ENCODE measurements at regions not wholly inside any gene's neighbourhood (a gene's known extent, or its start where the extent isn't known, plus 50 kb on each side); places are given as distances from the start of the nearest gene placed in this dataset.
"Not testable (repeated sequence)": the region's sequence is repeated elsewhere in the genome, so short reads cannot be mapped to it uniquely, and the experiment has no call there.

DNA sequence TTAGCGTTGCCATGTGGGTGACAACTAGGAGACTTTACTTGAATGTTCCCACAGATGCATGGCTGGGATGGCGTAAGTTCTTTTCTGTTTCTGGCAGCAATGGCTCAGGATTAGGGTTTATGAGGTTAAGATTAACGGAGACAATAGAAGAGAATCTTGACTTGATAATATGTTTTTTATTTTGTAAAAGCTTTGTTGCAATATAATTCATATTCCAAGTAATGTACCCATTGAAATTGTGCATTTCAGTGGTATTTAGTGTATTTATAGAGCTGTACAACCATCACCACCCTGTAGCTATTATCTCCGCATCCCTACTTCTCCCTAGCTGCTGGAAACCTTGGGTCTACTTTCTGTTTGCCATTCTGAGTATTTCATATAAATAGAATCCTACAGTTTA, 349.2 kb downstream of the UTRN start:
- Mint-ChIP-seq H3K9me3 (peaks cover 2% of the 10 kb centered on the region), H3K27me3 (ENCODE audit: low read depth) (no peaks in the 10 kb centered on the region), H3K4me1 (ENCODE audit: low read depth) (peaks cover 14% of the 10 kb centered on the region), H3K4me3 (no peak overlapping the region), H3K36me3 (ENCODE audit: insufficient read depth) (peaks cover 9% of the 10 kb centered on the region)
- no peak for DNase-seq
- no peak for ATAC-seq

DNA sequence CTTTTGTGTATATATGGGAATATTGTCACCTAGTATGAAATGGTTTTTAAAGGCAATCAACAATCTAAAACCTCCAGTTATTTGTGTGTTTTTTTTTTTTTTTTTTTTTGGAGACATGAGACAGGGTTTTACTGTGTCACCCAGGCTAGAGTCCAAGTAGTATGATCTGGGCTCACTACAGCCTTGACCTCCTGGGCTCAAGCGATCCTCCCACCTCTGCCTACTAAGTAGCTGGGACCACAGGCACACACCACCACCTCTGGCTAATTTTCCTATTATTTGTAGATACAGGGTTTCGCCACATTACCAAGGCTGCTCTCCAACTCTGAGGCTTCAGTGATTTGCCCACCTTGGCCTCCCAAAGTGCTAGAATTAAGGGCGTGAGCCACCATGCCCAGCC, 349.9 kb downstream of the UTRN start:
- Mint-ChIP-seq H3K27me3 (ENCODE audit: low read depth) (no peaks in the 10 kb centered on the region), H3K4me3 (no peak overlapping the region), H3K9me3 (no peaks in the 10 kb centered on the region), H3K36me3 (ENCODE audit: insufficient read depth) (peaks cover 6% of the 10 kb centered on the region), H3K4me1 (ENCODE audit: low read depth) (peaks cover 16% of the 10 kb centered on the region)
- ATAC-seq (no peak), DNase-seq (no peak)

DNA sequence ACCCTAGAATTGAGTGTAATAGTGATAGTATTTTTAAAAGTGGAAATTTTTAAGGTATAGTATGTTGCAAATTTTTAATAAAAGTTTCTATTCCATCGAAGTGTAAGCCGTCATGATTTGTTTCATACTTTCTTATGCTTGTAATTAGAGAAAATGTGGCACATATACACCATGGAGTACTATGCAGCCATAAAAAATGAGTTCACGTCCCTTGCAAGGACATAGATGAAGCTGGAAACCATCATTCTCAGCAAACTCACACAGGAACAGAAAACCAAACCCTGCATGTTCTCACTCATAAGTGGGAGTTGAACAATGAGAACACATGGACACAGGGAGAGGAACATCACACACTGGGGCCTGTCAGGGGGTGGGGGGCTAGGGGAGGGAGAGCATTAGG, 350.9 kb downstream of the UTRN start:
- ATAC-seq; H3K36me3 Mint-ChIP-seq (ENCODE audit: insufficient read depth); H3K27me3 Mint-ChIP-seq (ENCODE audit: low read depth); DNase-seq; H3K4me3 Mint-ChIP-seq; H3K9me3 Mint-ChIP-seq: not testable (repeated sequence)
- H3K4me1 Mint-ChIP-seq (ENCODE audit: low read depth), result peaks cover 14% of the 10 kb centered on the region

DNA sequence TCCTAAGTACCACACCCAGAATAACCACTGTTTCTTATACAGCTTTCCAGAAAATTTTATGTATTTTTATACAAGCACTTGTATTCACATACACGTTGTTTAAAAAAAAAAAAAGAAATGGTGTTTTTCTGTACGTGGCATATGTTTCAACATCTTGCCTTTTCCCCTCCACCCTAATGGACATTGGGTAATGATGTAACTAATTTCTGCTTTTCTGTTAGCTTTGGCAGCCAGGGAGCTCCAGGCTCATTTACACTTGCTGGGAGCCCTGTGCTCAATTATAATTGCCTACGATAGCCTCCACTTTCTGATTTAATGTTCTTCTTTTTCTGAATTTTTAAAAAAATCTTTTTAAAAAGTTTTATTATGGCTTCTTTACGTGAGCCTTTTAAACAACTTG, 352.4 kb downstream of the UTRN start:
- no peak for ATAC-seq
- DNase-seq, result no peak
- Mint-ChIP-seq H3K4me1 (ENCODE audit: low read depth) (peaks cover 14% of the 10 kb centered on the region), H3K4me3 (no peak overlapping the region), H3K9me3 (no peaks in the 10 kb centered on the region), H3K36me3 (ENCODE audit: insufficient read depth) (peaks cover 4% of the 10 kb centered on the region), H3K27me3 (ENCODE audit: low read depth) (no peaks in the 10 kb centered on the region)

DNA sequence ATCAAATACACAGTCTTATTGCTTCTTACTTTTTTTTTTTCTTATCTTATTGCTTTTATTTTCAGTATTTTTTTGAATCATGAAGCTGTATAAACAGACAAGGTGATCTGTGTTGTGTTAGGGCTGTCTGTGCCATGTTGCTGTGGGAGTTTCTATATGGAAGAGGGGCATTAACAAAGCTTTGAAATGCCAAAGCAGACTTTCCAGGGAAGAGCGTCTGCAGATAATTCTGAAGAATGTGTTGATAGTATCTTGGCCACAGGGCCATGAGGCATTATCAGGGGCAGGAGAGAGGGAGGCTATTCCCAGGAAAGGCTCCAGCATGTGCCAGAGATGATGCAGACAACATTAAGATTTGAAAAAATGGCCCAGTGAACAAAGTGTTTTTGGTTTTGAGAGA, 354.5 kb downstream of the UTRN start:
- Mint-ChIP-seq H3K36me3 (ENCODE audit: insufficient read depth) (peaks cover 5% of the 10 kb centered on the region), H3K4me1 (ENCODE audit: low read depth) (peaks cover 14% of the 10 kb centered on the region), H3K9me3 (no peaks in the 10 kb centered on the region), H3K4me3 (no peak overlapping the region), H3K27me3 (ENCODE audit: low read depth) (no peaks in the 10 kb centered on the region)
- DNase-seq, result no peak
- ATAC-seq, result no peak

DNA sequence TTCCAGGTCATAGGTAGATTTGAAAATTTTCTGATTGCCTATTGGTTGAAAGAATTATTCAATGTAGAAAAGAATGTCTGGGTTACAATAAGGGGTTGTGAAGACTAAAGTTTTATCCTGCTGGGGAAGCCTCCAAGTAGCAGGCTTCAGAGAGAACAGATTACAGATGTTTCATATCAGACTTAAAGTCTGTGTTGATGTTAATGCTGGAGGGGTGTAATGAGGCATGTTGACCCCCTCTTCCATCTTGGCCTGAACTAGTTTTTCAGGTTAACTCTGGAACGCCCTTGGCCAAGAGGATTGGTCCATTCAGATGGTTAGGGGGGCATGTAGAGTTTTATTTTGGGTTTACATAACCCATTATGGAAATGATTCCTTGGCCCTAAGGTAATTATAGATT, 356.2 kb downstream of the UTRN start:
- no peak for DNase-seq
- no peaks in the 10 kb centered on the region for H3K27me3 Mint-ChIP-seq (ENCODE audit: low read depth)
- peaks cover 2% of the 10 kb centered on the region for H3K36me3 Mint-ChIP-seq (ENCODE audit: insufficient read depth)
- ATAC-seq, result no peak
- no peak overlapping the region for H3K4me3 Mint-ChIP-seq
- H3K9me3 Mint-ChIP-seq, result no peaks in the 10 kb centered on the region
- peaks cover 16% of the 10 kb centered on the region for H3K4me1 Mint-ChIP-seq (ENCODE audit: low read depth)

DNA sequence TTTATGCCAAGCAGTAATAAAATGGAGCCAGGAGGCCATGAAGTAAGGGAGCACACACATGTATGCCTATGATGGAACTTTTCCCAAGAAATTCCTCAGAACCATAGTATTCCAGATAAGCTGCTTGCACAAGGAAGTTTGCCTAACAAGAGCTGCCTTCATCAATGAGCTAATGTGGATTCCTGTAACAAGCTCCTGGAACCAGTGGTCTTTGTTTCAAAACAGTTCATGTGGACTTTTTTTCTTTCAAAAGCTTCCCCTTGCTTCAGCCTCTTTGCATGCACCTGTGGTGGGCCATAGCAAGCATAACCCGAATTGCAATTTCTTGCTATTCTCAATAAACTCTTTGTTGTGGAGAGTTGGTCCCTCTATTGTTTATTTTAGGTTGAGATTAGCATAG, 359.6 kb downstream of the UTRN start:
- peaks cover 1% of the 10 kb centered on the region for H3K9me3 Mint-ChIP-seq
- H3K4me1 Mint-ChIP-seq (ENCODE audit: low read depth), result peaks cover 16% of the 10 kb centered on the region
- peaks cover 12% of the 10 kb centered on the region for H3K36me3 Mint-ChIP-seq (ENCODE audit: insufficient read depth)
- ATAC-seq, result no peak
- H3K27me3 Mint-ChIP-seq (ENCODE audit: low read depth), result no peaks in the 10 kb centered on the region
- DNase-seq, result no peak
- no peak overlapping the region for H3K4me3 Mint-ChIP-seq

DNA sequence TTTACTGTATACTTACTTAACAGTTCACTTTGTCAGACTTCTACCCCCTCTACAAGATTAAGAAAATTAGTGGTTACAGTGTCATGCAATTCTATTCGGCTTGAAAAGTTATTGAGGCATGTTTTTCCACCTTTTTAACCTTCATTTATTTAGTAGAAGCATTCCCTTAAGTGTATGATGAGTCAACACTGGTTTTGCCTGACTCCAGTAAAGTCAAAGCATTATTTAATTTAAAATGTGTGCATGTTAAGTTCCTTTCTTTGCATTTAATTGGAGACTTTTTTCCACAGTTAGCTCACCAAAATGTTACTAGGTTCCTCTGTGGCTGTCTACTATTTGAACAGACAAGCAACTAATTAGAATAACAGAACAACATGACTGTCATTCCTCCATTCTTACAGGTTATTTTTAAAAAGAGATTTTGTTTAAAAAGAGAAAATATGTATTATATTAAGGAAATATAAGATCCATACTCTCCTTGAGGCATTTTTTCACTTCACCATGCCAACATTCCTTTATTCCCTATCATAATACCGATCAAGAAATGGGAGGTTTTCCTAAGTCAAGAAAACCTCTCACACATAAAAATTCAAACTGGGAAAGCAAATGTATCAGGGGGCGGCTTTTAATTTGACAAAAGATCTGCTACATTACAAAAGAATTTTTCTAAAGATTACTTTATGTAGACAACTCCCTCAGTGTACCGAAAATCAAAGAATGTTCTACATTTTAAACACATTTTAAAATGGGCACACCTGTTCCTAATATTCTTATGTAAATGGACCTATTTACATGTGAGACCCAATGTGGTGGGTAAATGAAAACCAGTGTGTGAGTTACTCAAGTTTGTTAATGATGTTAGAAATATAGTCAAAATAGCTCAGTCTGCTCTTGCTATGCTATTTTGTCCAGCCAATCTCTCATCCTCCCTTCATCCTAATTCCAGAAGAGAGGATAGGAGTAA, 361.2 kb downstream of the UTRN start:
- ATAC-seq, result no peak

DNA sequence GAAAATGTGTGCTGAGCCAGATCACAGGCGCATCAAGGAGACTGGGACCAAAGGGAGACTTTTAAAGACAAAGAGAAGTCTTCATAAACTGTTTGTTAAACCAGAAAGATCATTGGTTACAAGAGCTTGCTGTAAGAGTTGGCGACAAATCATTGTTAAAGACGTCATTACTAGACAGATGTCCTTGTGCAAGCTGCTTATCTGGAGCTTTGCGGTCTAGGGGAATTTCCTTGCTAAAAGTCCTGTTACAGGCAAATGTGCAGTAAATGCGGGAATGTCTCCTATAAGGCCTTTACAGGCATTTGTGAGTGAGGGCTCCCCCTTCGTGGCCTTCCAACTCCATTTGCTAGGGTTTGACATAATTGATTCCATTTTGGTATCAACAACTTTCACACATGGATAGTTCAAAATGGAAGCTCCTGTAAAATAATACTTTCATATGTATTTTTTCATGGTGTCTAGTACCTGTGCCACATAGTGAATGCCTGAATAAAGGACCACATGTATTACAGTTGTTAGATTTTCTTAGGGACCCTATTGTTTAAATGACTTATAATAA, 362.4 kb downstream of the UTRN start:
- peaks cover 16% of the 10 kb centered on the region for H3K36me3 Mint-ChIP-seq (ENCODE audit: insufficient read depth)
- H3K27me3 Mint-ChIP-seq (ENCODE audit: low read depth), result no peaks in the 10 kb centered on the region
- H3K9me3 Mint-ChIP-seq, result peaks cover 4% of the 10 kb centered on the region
- ATAC-seq (no peak), DNase-seq (no peak)
- H3K4me1 Mint-ChIP-seq (ENCODE audit: low read depth), result peaks cover 26% of the 10 kb centered on the region
- H3K4me3 Mint-ChIP-seq, result no peak overlapping the region

More for the DNA sequence above, 361.2 kb downstream of the UTRN start:
- no peak for DNase-seq
- H3K36me3 Mint-ChIP-seq (ENCODE audit: insufficient read depth), result peaks cover 16% of the 10 kb centered on the region
- H3K27me3 Mint-ChIP-seq (ENCODE audit: low read depth), result no peaks in the 10 kb centered on the region
- no peak overlapping the region for H3K4me3 Mint-ChIP-seq
- H3K9me3 Mint-ChIP-seq, result peaks cover 4% of the 10 kb centered on the region
- peaks cover 16% of the 10 kb centered on the region for H3K4me1 Mint-ChIP-seq (ENCODE audit: low read depth)

DNA sequence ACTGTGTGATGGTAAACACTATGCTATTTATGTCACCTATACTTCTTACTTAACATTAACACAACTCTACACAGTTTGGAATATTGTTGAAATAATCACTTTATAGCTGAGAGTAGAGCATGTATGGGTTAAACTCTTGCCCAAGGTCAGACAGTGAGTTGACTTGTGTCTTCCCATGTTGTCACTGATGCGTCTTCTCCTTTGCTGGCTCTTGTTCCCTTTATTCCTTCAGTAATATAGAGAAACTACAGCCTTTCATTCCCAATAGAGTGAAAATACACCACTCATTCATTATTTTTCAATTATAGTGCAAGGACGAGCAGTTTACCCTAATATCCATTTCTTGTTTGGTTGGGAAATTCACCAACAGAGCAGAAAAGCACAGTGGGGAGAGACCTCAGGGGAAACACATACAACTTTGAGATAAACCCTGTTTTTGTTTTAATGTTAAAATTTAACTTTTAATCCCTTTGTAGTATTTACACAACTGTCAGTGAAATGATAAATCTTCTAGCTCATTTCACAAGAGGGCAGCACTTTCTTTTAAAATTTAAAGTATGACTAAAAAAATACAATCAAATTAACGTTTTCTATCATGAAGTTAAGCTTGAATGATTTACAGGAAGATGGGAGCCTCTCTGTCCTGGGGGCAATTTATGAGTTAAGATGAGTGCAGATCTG, 363.0 kb downstream of the UTRN start:
- Mint-ChIP-seq H3K4me1 (ENCODE audit: low read depth) (peaks cover 32% of the 10 kb centered on the region), H3K36me3 (ENCODE audit: insufficient read depth) (peaks cover 15% of the 10 kb centered on the region), H3K4me3 (no peak overlapping the region), H3K27me3 (ENCODE audit: low read depth) (no peaks in the 10 kb centered on the region), H3K9me3 (peaks cover 4% of the 10 kb centered on the region)
- ATAC-seq (no peak), DNase-seq (no peak)

DNA sequence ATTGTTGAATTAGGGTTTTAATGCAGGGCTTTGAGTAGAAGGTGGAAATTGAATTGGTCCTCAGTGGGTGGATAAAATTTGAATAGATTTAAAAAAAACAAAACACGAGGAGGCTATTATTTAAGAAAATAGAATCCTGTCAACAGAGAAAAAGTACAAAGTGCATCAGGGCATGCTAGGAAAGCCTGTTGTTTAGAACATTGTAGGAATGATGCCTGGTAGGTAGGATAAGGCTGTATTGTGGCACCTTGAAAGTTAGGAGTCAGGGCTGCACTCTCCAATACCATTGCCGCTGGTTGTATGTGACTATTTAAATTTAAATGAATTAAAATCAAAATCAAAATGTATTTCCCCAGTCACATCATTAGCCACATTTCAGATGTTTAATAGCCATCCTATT, 363.9 kb downstream of the UTRN start:
- H3K9me3 Mint-ChIP-seq, result peaks cover 4% of the 10 kb centered on the region
- no peaks in the 10 kb centered on the region for H3K27me3 Mint-ChIP-seq (ENCODE audit: low read depth)
- H3K4me1 Mint-ChIP-seq (ENCODE audit: low read depth), result peaks cover 41% of the 10 kb centered on the region
- ATAC-seq, result no peak
- DNase-seq, result no peak
- no peak overlapping the region for H3K4me3 Mint-ChIP-seq
- H3K36me3 Mint-ChIP-seq (ENCODE audit: insufficient read depth), result peaks cover 15% of the 10 kb centered on the region

DNA sequence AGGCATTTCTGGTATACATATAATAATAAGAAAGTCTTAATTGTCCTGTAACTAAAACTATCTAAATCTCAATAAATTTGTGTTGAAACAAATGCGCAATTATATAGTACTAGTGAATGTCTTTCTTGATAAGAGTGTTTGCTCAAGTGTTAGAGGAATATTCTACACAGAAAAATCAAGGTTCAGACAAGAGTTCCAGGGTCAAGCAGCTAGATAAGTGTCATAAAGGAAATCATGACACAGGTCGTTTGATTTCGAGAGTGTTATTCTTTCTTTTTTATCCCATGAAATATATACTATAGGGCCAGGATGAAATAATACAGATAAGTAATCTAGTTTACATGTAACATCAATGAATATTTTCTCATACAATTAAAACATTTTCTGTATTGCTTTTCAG, 366.1 kb downstream of the UTRN start:
- H3K27me3 Mint-ChIP-seq (ENCODE audit: low read depth), result no peaks in the 10 kb centered on the region
- peaks cover 15% of the 10 kb centered on the region for H3K36me3 Mint-ChIP-seq (ENCODE audit: insufficient read depth)
- peaks cover 57% of the 10 kb centered on the region for H3K4me1 Mint-ChIP-seq (ENCODE audit: low read depth)
- ATAC-seq, result no peak
- DNase-seq, result no peak
- peaks cover 4% of the 10 kb centered on the region for H3K9me3 Mint-ChIP-seq
- no peak overlapping the region for H3K4me3 Mint-ChIP-seq

DNA sequence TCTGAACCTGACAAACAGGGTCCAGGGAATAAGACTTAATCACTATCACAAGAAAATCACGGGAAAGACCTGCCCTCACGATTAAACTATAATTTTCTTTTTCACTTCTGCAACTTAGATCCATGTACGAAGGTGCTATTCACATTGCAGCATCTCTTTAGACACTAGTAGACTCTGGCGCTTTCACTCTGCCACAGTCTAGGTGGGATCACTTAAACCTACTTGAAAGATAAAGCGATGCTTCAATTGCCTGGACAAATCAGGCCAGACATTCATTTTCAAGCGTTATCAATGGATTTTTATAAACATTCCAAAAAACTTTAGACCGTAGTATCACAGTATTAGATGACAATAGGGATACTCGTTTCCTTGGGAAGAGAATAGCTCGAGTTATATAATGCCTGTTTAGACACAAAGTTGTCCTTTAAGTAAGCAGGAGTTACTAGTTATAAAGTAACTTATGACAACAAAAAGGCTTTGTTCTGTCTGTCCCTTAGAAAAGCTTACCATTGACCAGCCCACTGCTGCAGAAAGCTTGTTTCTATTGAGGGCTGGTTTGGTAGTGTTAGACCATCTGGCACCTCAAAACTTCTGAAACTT, 367.3 kb downstream of the UTRN start:
- no peak for ATAC-seq

DNA sequence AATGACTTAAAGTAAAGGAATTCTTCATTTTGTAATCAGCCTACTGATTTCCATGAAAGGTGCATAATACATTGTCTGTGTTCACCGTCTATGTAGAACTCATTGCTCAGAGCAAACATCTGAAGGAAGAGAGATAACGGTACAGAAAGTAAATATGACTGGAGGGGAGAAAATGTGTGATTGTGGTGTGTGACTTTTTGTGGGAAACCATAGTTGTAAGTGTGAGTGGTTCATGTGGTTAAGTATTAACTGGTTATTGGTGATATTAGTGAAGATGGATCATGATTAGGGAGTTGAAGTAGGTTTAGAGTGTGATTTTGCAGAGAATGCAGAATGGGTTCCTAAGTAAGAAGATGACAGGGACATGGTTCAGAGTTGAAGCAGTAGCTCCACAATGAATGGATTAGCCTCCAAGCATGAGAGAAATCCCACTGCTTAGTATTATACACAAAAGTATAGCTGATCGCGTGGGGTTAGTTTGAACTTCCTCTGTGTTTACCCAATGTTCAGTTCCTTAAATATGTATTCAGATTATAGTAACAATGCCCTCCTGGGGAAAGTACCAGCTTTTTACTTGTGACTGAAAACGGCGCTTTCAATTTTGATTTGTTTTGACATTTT, 368.9 kb downstream of the UTRN start:
- peaks cover 65% of the 10 kb centered on the region for H3K4me1 Mint-ChIP-seq (ENCODE audit: low read depth)
- no peaks in the 10 kb centered on the region for H3K27me3 Mint-ChIP-seq (ENCODE audit: low read depth)
- no peak for DNase-seq
- peak; percentile 79 to 84 for ATAC-seq
- H3K4me3 Mint-ChIP-seq, result peak overlapping the region; percentile 56
- peaks cover 4% of the 10 kb centered on the region for H3K9me3 Mint-ChIP-seq
- H3K36me3 Mint-ChIP-seq (ENCODE audit: insufficient read depth), result peaks cover 9% of the 10 kb centered on the region

More for the DNA sequence above, 367.3 kb downstream of the UTRN start:
- H3K4me3 Mint-ChIP-seq, result no peak overlapping the region
- DNase-seq, result no peak
- H3K9me3 Mint-ChIP-seq, result peaks cover 4% of the 10 kb centered on the region
- no peaks in the 10 kb centered on the region for H3K27me3 Mint-ChIP-seq (ENCODE audit: low read depth)
- H3K4me1 Mint-ChIP-seq (ENCODE audit: low read depth), result peaks cover 55% of the 10 kb centered on the region
- peaks cover 11% of the 10 kb centered on the region for H3K36me3 Mint-ChIP-seq (ENCODE audit: insufficient read depth)

Measured in activated T-cell treated with anti-CD3 and anti-CD28 coated beads, Interleukin-2, amount 50 U/mL, for 4 hours (primary cell).